BJ (cell line): ENCODE measurements at regions not wholly inside any gene's neighbourhood (a gene's known extent, or its start where the extent isn't known, plus 50 kb on each side); places are given as distances from the start of the nearest gene placed in this dataset.

Experiments used
- CTCF ChIA-PET: fragments of 350-600 bp; formaldehyde crosslinking; extraction: SDS; loops from one replicate; lab custom pipeline; 2021; ENCODE audit warnings: antibody characterized with exemption, inconsistent platforms; lab: Yijun Ruan, JAX
- POLR2A ChIA-PET: fragments of 300-600 bp; sonication (Branson Sonifier 250); formaldehyde crosslinking; extraction: SDS; loops from one replicate; lab custom pipeline; 2021; ENCODE audit warnings: antibody characterized with exemption; lab: Charles Lee
- DNase-seq: peaks from one replicate; pipeline ENCODE4 v3.0.0-alpha.2; 2011; ENCODE audit warnings: low read depth
- H3K27me3 ChIP-seq: 2 replicates; pipeline ENCODE4 v1.6.0; 2011; ENCODE audit warnings: low read length; ENCODE audit not compliant: control insufficient read depth, insufficient read depth
- H3K36me3 ChIP-seq: 2 replicates; pipeline ENCODE4 v1.5.1; 2011; ENCODE audit warnings: low read length; ENCODE audit not compliant: control insufficient read depth, insufficient read depth
- H3K4me3 ChIP-seq: 2 replicates; pipeline ENCODE4 v1.5.1; 2011; ENCODE audit warnings: low read depth, mild to moderate bottlenecking, control low read depth, low read length
- CTCF ChIP-seq: IDR thresholded peaks from 2 replicates; pipeline ENCODE4 v1.5.1; 2011; ENCODE audit warnings: low read depth, mild to moderate bottlenecking, control low read depth, inconsistent platforms, low read length, moderate library complexity; ENCODE audit not compliant: insufficient read depth

GRCh38 chr2:126219081-126219480 lies 436.9 kb upstream of the GYPC start:
- ChIA-PET CTCF (no interaction called here), POLR2A (no interaction called here)
- Histone ChIP-seq H3K36me3 (no peaks in the 10 kb centered on the region), H3K27me3 (no peaks in the 10 kb centered on the region), H3K4me3 (no peak overlapping the region)
- DNase-seq = no peak
- no peak for TF ChIP-seq CTCF

GRCh38 chr2:126220331-126220730 lies 435.6 kb upstream of the GYPC start:
- Histone ChIP-seq H3K27me3 (no peaks in the 10 kb centered on the region), H3K36me3 (no peaks in the 10 kb centered on the region), H3K4me3 (no peak overlapping the region)
- CTCF ChIA-PET = no interaction called here
- no peak for DNase-seq
- TF ChIP-seq CTCF = no peak
- POLR2A ChIA-PET = no interaction called here

- Histone ChIP-seq H3K36me3 (no peaks in the 10 kb centered on the region), H3K27me3 (no peaks in the 10 kb centered on the region), H3K4me3 (no peak overlapping the region)
- TF ChIP-seq CTCF = no peak
- ChIA-PET CTCF (no interaction called here), POLR2A (no interaction called here)
- DNase-seq = no peak
These were observed 434.5 kb upstream of the GYPC start for GRCh38 chr2:126221506-126221905.

GRCh38 chr2:126222278-126222677 lies 433.7 kb upstream of the GYPC start:
- no peaks in the 10 kb centered on the region for H3K36me3 ChIP-seq
- DNase-seq = no peak
- no peaks in the 10 kb centered on the region for H3K27me3 ChIP-seq
- no peak overlapping the region for H3K4me3 ChIP-seq
- CTCF ChIA-PET = no interaction called here
- POLR2A ChIA-PET = no interaction called here
- TF ChIP-seq CTCF = no peak

GRCh38 chr2:126224776-126225175 lies 431.2 kb upstream of the GYPC start:
- no peak overlapping the region for H3K4me3 ChIP-seq
- ChIA-PET CTCF (no interaction called here), POLR2A (no interaction called here)
- H3K27me3 ChIP-seq = no peaks in the 10 kb centered on the region
- no peaks in the 10 kb centered on the region for H3K36me3 ChIP-seq
- no peak for DNase-seq
- TF ChIP-seq CTCF = no peak
